ENCODE measurements at regions not wholly inside any gene's neighbourhood (a gene's known extent, or its start where the extent isn't known, plus 50 kb on each side); places are given as distances from the start of the nearest gene placed in this dataset.

DNA sequence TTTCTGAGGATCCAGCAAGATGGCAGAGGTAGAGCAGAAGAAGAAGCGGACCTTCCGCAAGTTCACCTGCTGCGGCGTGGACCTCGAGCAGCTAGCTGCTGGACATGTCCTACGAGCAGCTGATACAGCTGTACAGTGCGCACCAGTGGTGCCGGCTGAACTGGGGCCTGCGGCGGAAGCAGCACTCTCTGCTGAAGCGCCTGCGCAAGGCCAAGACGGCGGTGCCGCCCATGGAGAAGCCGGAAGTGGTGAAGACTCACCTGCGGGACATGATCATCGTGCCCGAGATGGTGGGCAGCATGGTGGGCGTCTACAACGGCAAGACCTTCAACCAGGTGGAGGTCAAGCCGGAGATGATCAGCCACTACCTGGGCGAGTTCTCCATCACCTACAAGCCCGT lies 125.8 kb downstream of the LRIG2 start:
- no peak for TF ChIP-seq TCF7 (CRISPR knock-in tag; IDR thresholded peaks at IDR 0.05; ENCODE audit: low read depth)
- TF ChIP-seq, protein P1, sequence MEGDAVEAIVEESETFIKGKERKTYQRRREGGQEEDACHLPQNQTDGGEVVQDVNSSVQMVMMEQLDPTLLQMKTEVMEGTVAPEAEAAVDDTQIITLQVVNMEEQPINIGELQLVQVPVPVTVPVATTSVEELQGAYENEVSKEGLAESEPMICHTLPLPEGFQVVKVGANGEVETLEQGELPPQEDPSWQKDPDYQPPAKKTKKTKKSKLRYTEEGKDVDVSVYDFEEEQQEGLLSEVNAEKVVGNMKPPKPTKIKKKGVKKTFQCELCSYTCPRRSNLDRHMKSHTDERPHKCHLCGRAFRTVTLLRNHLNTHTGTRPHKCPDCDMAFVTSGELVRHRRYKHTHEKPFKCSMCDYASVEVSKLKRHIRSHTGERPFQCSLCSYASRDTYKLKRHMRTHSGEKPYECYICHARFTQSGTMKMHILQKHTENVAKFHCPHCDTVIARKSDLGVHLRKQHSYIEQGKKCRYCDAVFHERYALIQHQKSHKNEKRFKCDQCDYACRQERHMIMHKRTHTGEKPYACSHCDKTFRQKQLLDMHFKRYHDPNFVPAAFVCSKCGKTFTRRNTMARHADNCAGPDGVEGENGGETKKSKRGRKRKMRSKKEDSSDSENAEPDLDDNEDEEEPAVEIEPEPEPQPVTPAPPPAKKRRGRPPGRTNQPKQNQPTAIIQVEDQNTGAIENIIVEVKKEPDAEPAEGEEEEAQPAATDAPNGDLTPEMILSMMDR (IDR thresholded peaks at IDR 0.05): no peak
- TF ChIP-seq ESRRA (CRISPR knock-in tag; IDR thresholded peaks at IDR 0.05; ENCODE audit: borderline replicate concordance): no peak
- TF ChIP-seq, protein P2, sequence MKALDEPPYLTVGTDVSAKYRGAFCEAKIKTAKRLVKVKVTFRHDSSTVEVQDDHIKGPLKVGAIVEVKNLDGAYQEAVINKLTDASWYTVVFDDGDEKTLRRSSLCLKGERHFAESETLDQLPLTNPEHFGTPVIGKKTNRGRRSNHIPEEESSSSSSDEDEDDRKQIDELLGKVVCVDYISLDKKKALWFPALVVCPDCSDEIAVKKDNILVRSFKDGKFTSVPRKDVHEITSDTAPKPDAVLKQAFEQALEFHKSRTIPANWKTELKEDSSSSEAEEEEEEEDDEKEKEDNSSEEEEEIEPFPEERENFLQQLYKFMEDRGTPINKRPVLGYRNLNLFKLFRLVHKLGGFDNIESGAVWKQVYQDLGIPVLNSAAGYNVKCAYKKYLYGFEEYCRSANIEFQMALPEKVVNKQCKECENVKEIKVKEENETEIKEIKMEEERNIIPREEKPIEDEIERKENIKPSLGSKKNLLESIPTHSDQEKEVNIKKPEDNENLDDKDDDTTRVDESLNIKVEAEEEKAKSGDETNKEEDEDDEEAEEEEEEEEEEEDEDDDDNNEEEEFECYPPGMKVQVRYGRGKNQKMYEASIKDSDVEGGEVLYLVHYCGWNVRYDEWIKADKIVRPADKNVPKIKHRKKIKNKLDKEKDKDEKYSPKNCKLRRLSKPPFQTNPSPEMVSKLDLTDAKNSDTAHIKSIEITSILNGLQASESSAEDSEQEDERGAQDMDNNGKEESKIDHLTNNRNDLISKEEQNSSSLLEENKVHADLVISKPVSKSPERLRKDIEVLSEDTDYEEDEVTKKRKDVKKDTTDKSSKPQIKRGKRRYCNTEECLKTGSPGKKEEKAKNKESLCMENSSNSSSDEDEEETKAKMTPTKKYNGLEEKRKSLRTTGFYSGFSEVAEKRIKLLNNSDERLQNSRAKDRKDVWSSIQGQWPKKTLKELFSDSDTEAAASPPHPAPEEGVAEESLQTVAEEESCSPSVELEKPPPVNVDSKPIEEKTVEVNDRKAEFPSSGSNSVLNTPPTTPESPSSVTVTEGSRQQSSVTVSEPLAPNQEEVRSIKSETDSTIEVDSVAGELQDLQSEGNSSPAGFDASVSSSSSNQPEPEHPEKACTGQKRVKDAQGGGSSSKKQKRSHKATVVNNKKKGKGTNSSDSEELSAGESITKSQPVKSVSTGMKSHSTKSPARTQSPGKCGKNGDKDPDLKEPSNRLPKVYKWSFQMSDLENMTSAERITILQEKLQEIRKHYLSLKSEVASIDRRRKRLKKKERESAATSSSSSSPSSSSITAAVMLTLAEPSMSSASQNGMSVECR (CRISPR knock-in tag; IDR thresholded peaks at IDR 0.05; ENCODE audit: borderline replicate concordance): no peak
- TF ChIP-seq, protein P3, sequence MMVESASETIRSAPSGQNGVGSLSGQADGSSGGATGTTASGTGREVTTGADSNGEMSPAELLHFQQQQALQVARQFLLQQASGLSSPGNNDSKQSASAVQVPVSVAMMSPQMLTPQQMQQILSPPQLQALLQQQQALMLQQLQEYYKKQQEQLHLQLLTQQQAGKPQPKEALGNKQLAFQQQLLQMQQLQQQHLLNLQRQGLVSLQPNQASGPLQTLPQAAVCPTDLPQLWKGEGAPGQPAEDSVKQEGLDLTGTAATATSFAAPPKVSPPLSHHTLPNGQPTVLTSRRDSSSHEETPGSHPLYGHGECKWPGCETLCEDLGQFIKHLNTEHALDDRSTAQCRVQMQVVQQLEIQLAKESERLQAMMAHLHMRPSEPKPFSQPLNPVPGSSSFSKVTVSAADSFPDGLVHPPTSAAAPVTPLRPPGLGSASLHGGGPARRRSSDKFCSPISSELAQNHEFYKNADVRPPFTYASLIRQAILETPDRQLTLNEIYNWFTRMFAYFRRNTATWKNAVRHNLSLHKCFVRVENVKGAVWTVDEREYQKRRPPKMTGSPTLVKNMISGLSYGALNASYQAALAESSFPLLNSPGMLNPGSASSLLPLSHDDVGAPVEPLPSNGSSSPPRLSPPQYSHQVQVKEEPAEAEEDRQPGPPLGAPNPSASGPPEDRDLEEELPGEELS (CRISPR knock-in tag; IDR thresholded peaks at IDR 0.05): no peak
- TF ChIP-seq, protein P4, sequence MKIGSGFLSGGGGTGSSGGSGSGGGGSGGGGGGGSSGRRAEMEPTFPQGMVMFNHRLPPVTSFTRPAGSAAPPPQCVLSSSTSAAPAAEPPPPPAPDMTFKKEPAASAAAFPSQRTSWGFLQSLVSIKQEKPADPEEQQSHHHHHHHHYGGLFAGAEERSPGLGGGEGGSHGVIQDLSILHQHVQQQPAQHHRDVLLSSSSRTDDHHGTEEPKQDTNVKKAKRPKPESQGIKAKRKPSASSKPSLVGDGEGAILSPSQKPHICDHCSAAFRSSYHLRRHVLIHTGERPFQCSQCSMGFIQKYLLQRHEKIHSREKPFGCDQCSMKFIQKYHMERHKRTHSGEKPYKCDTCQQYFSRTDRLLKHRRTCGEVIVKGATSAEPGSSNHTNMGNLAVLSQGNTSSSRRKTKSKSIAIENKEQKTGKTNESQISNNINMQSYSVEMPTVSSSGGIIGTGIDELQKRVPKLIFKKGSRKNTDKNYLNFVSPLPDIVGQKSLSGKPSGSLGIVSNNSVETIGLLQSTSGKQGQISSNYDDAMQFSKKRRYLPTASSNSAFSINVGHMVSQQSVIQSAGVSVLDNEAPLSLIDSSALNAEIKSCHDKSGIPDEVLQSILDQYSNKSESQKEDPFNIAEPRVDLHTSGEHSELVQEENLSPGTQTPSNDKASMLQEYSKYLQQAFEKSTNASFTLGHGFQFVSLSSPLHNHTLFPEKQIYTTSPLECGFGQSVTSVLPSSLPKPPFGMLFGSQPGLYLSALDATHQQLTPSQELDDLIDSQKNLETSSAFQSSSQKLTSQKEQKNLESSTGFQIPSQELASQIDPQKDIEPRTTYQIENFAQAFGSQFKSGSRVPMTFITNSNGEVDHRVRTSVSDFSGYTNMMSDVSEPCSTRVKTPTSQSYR (CRISPR knock-in tag; IDR thresholded peaks at IDR 0.05): no peak
- TF ChIP-seq SMAD3 (CRISPR knock-in tag; IDR thresholded peaks at IDR 0.05; ENCODE audit: borderline replicate concordance): no peak
- no peak for TF ChIP-seq SMAD4 (CRISPR knock-in tag; IDR thresholded peaks at IDR 0.05)
- no peak for TF ChIP-seq TEAD4 (CRISPR knock-in tag; IDR thresholded peaks at IDR 0.05)
- no peak for TF ChIP-seq FOXK1 (CRISPR knock-in tag; IDR thresholded peaks at IDR 0.05)
- TF ChIP-seq NR2C2 (CRISPR knock-in tag; IDR thresholded peaks at IDR 0.05): no peak
- TF ChIP-seq, protein P5, sequence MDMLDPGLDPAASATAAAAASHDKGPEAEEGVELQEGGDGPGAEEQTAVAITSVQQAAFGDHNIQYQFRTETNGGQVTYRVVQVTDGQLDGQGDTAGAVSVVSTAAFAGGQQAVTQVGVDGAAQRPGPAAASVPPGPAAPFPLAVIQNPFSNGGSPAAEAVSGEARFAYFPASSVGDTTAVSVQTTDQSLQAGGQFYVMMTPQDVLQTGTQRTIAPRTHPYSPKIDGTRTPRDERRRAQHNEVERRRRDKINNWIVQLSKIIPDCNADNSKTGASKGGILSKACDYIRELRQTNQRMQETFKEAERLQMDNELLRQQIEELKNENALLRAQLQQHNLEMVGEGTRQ (CRISPR knock-in tag; IDR thresholded peaks at IDR 0.05): no peak
- TF ChIP-seq NR1H2 (CRISPR knock-in tag; IDR thresholded peaks at IDR 0.05): no peak
- TF ChIP-seq, protein P6, sequence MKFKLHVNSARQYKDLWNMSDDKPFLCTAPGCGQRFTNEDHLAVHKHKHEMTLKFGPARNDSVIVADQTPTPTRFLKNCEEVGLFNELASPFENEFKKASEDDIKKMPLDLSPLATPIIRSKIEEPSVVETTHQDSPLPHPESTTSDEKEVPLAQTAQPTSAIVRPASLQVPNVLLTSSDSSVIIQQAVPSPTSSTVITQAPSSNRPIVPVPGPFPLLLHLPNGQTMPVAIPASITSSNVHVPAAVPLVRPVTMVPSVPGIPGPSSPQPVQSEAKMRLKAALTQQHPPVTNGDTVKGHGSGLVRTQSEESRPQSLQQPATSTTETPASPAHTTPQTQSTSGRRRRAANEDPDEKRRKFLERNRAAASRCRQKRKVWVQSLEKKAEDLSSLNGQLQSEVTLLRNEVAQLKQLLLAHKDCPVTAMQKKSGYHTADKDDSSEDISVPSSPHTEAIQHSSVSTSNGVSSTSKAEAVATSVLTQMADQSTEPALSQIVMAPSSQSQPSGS (CRISPR knock-in tag; IDR thresholded peaks at IDR 0.05; ENCODE audit: borderline replicate concordance, low read depth): no peak

Measured in WTC11 (cell line).